ENCODE measurements at regions not wholly inside any gene's neighbourhood (a gene's known extent, or its start where the extent isn't known, plus 50 kb on each side); places are given as distances from the start of the nearest gene placed in this dataset.
"Not testable (repeated sequence)": the region's sequence is repeated elsewhere in the genome, so short reads cannot be mapped to it uniquely, and the experiment has no call there.

- H3K4me3 ChIP-seq, H3K36me3 ChIP-seq, H3K9me3 ChIP-seq, DNase-seq, H3K27me3 ChIP-seq: not testable (repeated sequence)
Observed at GRCh38 chr3:912717-913116, 180.1 kb upstream of the CNTN6 start.

- Histone ChIP-seq H3K4me3 (no peak overlapping the region), H3K9me3 (no peaks in the 10 kb centered on the region), H3K27me3 (no peaks in the 10 kb centered on the region), H3K36me3 (no peaks in the 10 kb centered on the region)
- no peak for DNase-seq
Observed at GRCh38 chr3:923161-923910, 169.5 kb upstream of the CNTN6 start.

GRCh38 chr3:930866-931265 lies 162.0 kb upstream of the CNTN6 start:
- H3K36me3 ChIP-seq, result no peaks in the 10 kb centered on the region
- DNase-seq, result no peak
- no peak overlapping the region for H3K4me3 ChIP-seq
- H3K27me3 ChIP-seq, result no peaks in the 10 kb centered on the region
- H3K9me3 ChIP-seq, result no peaks in the 10 kb centered on the region

GRCh38 chr3:933326-933725 lies 159.5 kb upstream of the CNTN6 start:
- DNase-seq, result no peak
- Histone ChIP-seq H3K9me3 (no peaks in the 10 kb centered on the region), H3K4me3 (no peak overlapping the region), H3K36me3 (no peaks in the 10 kb centered on the region), H3K27me3 (no peaks in the 10 kb centered on the region)

DNA sequence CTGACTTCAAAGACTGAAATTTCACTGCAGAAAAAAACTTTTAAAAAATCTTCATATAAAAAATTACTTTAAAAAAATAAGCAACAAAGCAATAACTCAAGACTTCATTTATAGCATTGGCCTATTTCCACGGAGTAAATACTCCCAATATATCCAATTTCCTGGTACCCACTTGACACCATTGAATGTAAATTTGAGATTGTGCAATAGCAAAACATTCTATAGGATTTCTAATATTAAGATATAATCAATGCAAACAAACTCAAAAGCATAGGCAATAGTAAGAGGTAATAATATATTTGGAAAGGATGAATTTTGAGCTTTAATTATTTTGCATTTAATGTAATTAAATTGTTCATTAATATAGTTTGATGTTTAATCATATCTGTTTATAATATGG lies 148.0 kb upstream of the CNTN6 start:
- no peaks in the 10 kb centered on the region for H3K9me3 ChIP-seq
- no peak for DNase-seq
- H3K27me3 ChIP-seq, result no peaks in the 10 kb centered on the region
- H3K36me3 ChIP-seq, result no peaks in the 10 kb centered on the region
- H3K4me3 ChIP-seq, result no peak overlapping the region

DNA sequence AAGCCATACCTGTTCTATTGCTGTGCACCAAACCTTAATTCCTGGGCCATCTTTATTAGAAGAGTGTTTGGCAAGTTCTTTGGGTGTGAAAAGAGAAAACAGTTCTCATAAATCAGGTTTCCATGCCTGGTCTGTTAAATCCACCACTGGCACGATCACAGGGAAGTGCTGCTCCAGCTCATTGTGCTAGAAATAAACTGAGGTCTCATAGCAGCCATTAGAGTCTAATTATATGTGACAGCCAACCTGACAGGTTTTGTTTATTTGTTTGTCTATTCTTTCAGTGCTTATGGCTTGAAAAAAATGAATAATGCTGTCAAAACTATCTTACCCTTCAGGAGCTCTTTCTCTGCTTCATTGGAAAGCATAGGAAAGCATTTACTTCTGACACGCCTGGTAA lies 147.1 kb upstream of the CNTN6 start:
- DNase-seq, result no peak
- no peaks in the 10 kb centered on the region for H3K9me3 ChIP-seq
- H3K27me3 ChIP-seq, result no peaks in the 10 kb centered on the region
- H3K4me3 ChIP-seq, result no peak overlapping the region
- H3K36me3 ChIP-seq, result no peaks in the 10 kb centered on the region

DNA sequence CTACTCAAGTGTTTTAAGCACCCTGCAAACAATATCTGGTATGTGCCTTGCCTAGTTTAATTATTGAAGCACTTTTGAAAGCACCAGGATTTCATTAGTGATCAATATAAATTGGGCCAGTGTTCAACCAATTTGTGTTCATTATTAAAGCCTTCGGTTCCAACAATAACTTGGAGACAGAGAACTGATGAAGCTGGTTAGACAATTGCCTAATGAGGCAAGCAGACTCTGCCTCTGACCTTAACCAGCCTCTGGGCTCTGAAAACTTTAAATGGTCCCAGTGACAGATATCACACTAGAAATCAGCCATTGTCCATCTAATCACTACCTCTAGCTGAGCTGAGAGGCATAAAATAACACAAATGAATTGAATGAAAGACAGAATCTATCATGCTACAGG lies 139.9 kb upstream of the CNTN6 start:
- H3K4me3 ChIP-seq, result no peak overlapping the region
- no peaks in the 10 kb centered on the region for H3K9me3 ChIP-seq
- DNase-seq, result no peak
- H3K36me3 ChIP-seq, result no peaks in the 10 kb centered on the region
- H3K27me3 ChIP-seq, result no peaks in the 10 kb centered on the region

DNA sequence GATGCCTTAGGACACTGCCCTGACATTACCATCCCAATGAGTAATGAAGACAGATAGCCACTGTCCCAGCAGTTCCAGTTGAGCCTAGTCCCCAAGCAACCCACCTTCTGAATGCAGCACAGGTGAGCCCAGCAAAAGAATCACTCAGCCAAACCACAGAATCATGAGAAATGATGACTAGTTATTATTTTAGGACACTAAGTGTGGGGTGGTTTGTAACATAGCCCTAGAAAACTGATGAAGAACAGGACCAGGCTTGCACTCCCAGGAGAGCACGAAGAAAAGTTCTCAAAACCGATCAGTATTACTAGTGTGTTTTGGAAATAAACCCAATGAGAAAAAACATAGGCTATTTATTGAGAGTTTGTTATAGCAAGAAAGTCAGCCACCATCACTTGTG lies 129.6 kb upstream of the CNTN6 start:
- H3K36me3 ChIP-seq, result no peaks in the 10 kb centered on the region
- H3K9me3 ChIP-seq, result no peaks in the 10 kb centered on the region
- H3K4me3 ChIP-seq, result no peak overlapping the region
- no peaks in the 10 kb centered on the region for H3K27me3 ChIP-seq
- no peak for DNase-seq

DNA sequence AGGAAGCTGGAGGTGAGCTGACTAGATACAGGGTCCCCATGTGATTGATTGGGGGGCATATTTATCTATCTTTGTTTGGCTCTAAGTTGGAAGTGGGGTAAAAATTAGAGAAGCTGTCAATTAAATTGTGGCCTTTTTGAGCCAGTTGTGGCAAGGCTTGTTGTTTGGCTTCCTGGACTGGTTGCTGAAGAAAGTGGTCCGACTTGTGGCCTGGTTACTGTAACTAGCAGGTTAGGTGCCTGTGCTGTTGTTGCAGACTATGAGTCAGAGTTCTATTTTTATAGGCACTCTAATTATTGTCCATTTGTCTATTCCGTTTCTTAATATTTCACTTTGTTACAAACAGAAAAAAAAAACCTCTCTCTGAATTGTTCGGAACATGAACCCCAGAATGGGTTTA lies 129.1 kb upstream of the CNTN6 start:
- H3K4me3 ChIP-seq, result no peak overlapping the region
- H3K36me3 ChIP-seq, result no peaks in the 10 kb centered on the region
- no peaks in the 10 kb centered on the region for H3K27me3 ChIP-seq
- no peaks in the 10 kb centered on the region for H3K9me3 ChIP-seq
- no peak for DNase-seq

- Histone ChIP-seq H3K9me3 (no peaks in the 10 kb centered on the region), H3K36me3 (no peaks in the 10 kb centered on the region), H3K4me3 (no peak overlapping the region), H3K27me3 (no peaks in the 10 kb centered on the region)
- no peak for DNase-seq
Observed at GRCh38 chr3:965826-966225, 127.0 kb upstream of the CNTN6 start.

- Histone ChIP-seq H3K4me3 (no peak overlapping the region), H3K9me3 (no peaks in the 10 kb centered on the region), H3K27me3 (no peaks in the 10 kb centered on the region), H3K36me3 (no peaks in the 10 kb centered on the region)
- DNase-seq, result no peak
Observed at GRCh38 chr3:966341-966740, 126.5 kb upstream of the CNTN6 start.

- Histone ChIP-seq H3K36me3 (no peaks in the 10 kb centered on the region), H3K4me3 (no peak overlapping the region), H3K27me3 (no peaks in the 10 kb centered on the region), H3K9me3 (no peaks in the 10 kb centered on the region)
- DNase-seq, result no peak
Observed at GRCh38 chr3:973340-973739, 119.5 kb upstream of the CNTN6 start.

GRCh38 chr3:976006-976405 lies 116.8 kb upstream of the CNTN6 start:
- H3K4me3 ChIP-seq, result no peak overlapping the region
- H3K27me3 ChIP-seq, result no peaks in the 10 kb centered on the region
- no peaks in the 10 kb centered on the region for H3K9me3 ChIP-seq
- H3K36me3 ChIP-seq, result no peaks in the 10 kb centered on the region
- DNase-seq, result peak; percentile 6

- Histone ChIP-seq H3K27me3 (no peaks in the 10 kb centered on the region), H3K9me3 (no peaks in the 10 kb centered on the region), H3K4me3 (no peak overlapping the region), H3K36me3 (no peaks in the 10 kb centered on the region)
- no peak for DNase-seq
Observed at GRCh38 chr3:981156-981555, 111.7 kb upstream of the CNTN6 start.

DNA sequence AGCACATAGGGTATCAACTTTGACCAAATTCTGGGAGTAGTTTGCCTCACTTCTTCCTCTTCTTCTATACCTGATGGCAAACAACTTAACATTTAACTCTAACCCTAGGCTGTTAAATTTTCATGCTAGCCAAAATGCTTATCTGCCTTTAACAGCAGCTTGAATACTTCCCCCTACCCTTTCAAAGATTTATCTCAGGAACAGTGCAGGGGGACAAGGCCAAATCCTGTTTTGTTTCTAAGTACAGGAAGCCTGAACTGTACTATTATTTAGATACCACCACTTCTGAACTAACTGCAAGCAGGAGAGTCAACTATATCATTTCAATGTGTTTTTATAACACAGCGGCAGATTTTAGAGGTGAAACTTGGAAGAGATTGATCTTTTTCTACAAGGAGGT lies 104.0 kb upstream of the CNTN6 start:
- Histone ChIP-seq H3K4me3 (no peak overlapping the region), H3K9me3 (no peaks in the 10 kb centered on the region), H3K27me3 (no peaks in the 10 kb centered on the region), H3K36me3 (no peaks in the 10 kb centered on the region)
- no peak for DNase-seq

DNA sequence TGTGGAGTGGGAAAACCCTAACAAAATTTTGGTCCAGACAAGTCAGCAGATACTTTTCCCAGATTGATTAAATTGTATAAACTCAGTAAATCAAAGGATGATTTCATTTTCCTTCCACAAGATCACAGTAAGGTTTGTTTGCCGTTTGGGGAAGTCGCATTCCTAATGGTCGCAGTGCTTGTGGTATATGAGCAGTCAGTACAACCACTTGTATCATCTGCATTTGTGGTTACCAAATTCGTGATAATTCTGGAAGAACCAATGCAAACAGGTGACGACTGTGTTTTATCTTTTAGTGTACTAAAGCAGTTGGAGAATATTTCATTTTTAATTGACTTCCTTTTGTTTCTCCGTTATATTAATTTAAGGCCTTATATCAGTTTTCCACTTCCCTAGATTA lies 100.0 kb upstream of the CNTN6 start:
- H3K9me3 ChIP-seq, result no peaks in the 10 kb centered on the region
- no peaks in the 10 kb centered on the region for H3K36me3 ChIP-seq
- no peak for DNase-seq
- H3K4me3 ChIP-seq, result no peak overlapping the region
- H3K27me3 ChIP-seq, result no peaks in the 10 kb centered on the region

- Histone ChIP-seq H3K4me3 (no peak overlapping the region), H3K36me3 (no peaks in the 10 kb centered on the region), H3K27me3 (no peaks in the 10 kb centered on the region), H3K9me3 (no peaks in the 10 kb centered on the region)
- no peak for DNase-seq
Observed at GRCh38 chr3:1002010-1002409, 90.8 kb upstream of the CNTN6 start.

DNA sequence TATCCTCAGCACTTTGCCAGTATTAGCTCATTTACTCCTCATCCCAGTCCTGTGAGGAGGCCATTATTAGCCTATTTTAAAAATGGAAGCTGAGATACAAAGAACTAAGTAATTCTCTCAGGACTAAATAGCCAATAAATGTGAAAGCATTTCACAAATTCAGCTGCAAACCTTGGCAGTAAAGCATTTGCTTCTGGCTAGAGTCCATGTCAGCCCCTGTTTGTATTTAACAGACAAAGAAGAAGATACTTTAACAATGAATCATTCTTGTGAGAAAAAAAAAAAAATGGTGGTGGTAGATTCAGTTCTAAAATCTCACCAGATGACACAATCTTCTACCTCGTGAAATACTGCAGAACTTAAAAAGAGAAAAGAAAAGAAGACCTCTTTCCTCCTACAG lies 85.0 kb upstream of the CNTN6 start:
- DNase-seq, result peak; percentile 27

DNA sequence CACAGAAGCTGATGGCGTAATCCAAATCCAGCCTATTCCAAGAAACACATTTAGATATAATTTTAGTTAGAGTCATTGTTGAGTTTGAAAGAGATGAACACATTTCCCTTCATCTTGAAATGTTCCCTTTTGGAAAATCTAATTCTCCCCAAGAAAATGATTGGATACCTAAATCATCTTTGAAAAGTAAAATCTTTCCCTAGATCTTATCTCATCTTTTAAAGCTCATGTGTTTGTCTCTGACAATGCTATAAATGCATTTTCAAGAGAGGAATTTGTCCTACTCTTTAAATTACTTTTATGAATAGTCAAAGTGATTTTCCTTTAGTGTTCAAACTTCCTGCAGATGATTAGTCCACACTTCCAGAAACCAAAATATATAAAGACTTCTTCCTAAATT lies 82.6 kb upstream of the CNTN6 start:
- H3K4me3 ChIP-seq, result no peak overlapping the region
- H3K36me3 ChIP-seq, result no peaks in the 10 kb centered on the region
- no peak for DNase-seq
- no peaks in the 10 kb centered on the region for H3K27me3 ChIP-seq
- H3K9me3 ChIP-seq, result no peaks in the 10 kb centered on the region

More for the DNA sequence above, 85.0 kb upstream of the CNTN6 start:
- H3K36me3 ChIP-seq, result no peaks in the 10 kb centered on the region
- no peaks in the 10 kb centered on the region for H3K9me3 ChIP-seq
- H3K27me3 ChIP-seq, result no peaks in the 10 kb centered on the region
- H3K4me3 ChIP-seq, result no peak overlapping the region
